ENCODE measurements at regions not wholly inside any gene's neighbourhood (a gene's known extent, or its start where the extent isn't known, plus 50 kb on each side); places are given as distances from the start of the nearest gene placed in this dataset.

GRCh38 chr14:51564460-51564859, 87.2 kb upstream of the FRMD6 start:
- POLR2A ChIA-PET, result no interaction called here
- BruUV-seq (replicated peaks), result no TSS peak
- H2AFZ ChIP-seq (ENCODE audit: low read length), result peak overlapping the region; percentile 44
- no peaks in the 10 kb centered on the region for H4K20me1 ChIP-seq (ENCODE audit: insufficient read depth, low read length)
- intact Hi-C loops (cut with micrococcal nuclease; ENCODE audit: unreplicated experiment) (no loop called here), in situ Hi-C loops (cut with HindIII; ENCODE audit: extremely low pct_ligation_motif_present, low pct_unique_long_range_greater_than_20kb) (no loop called here)
- ATAC-seq (no peak), FAIRE-seq (no peak), DNase-seq (ENCODE audit: low spot score) (no peak)
- H3K27me3 ChIP-seq (ENCODE audit: control insufficient read depth in 1 of 2, insufficient read depth in 2 of 2, low read length in 2 of 2), result no peaks in the 10 kb centered on the region; a peak in 1 of 5 replicates
- no peaks in the 10 kb centered on the region for H3K79me2 ChIP-seq (ENCODE audit: insufficient read depth, low read length)
- H3K4me3 ChIP-seq (replicated peaks in 1 of 3; ENCODE audit: insufficient read depth in 1 of 3, low read depth in 2 of 3, low read length in 3 of 3), result 0 out of 6 replicates have a peak overlapping the region, but pooled peaks of 1 of the 3 experiments have one; percentile 15
- no peaks in the 10 kb centered on the region for H3K36me3 ChIP-seq (replicated peaks in 1 of 2; ENCODE audit: control insufficient read depth in 1 of 2, insufficient read depth in 2 of 2, low read length in 2 of 2)
- CTCF ChIA-PET (ENCODE audit: low intra/inter-chr PET ratio, low total read pairs), result no interaction called here
- peaks cover 16% of the 10 kb centered on the region for H3K4me1 ChIP-seq (ENCODE audit: insufficient read depth, low read length)
- H3K9me3 ChIP-seq (ENCODE audit: low read length), result no peaks in the 10 kb centered on the region
- peak overlapping the region; percentile 17; the same call in 1 of the 2 replicates for H3K9ac ChIP-seq (ENCODE audit: insufficient read depth, low read depth, low read length)
- H3K27ac ChIP-seq (ENCODE audit: extremely low read length, insufficient read depth, low read length), result no peak overlapping the region
- H3K4me2 ChIP-seq (ENCODE audit: low read depth, low read length), result peak overlapping the region; percentile 50
- WGBS (ENCODE audit: low lambda C conversion rate), result 5% methylated on average over 5 of the region's 5 CpGs
- no peak for TF ChIP-seq RBFOX2 (IDR thresholded peaks at IDR 0.05; ENCODE audit: low read depth, low read length)
- no peak for TF ChIP-seq ZSCAN31 (CRISPR knock-in tag; IDR thresholded peaks at IDR 0.05; ENCODE audit: low read depth)
- no peak for TF ChIP-seq CENPT (CRISPR knock-in tag; IDR thresholded peaks at IDR 0.05; ENCODE audit: low read depth)
- no peak for TF ChIP-seq ZNF570 (CRISPR knock-in tag; IDR thresholded peaks at IDR 0.05; ENCODE audit: borderline replicate concordance)
- TF ChIP-seq GMEB2 (CRISPR knock-in tag; IDR thresholded peaks at IDR 0.05; ENCODE audit: low read depth), result no peak
- TF ChIP-seq ZBED4 (CRISPR knock-in tag; IDR thresholded peaks at IDR 0.05; ENCODE audit: borderline replicate concordance), result no peak
- TF ChIP-seq ESRRA (CRISPR knock-in tag; IDR thresholded peaks at IDR 0.05; ENCODE audit: low read depth), result no peak
- TF ChIP-seq ZNF292 (CRISPR knock-in tag; IDR thresholded peaks at IDR 0.05; ENCODE audit: borderline replicate concordance, low read depth), result no peak
- no peak for TF ChIP-seq ZFP62 (CRISPR knock-in tag; IDR thresholded peaks at IDR 0.05)
- TF ChIP-seq DRAP1 (CRISPR knock-in tag; IDR thresholded peaks at IDR 0.05), result no peak
- TF ChIP-seq NFYC (CRISPR knock-in tag; IDR thresholded peaks at IDR 0.05), result no peak
- TF ChIP-seq ARID5B (CRISPR knock-in tag; IDR thresholded peaks at IDR 0.05), result no peak
- TF ChIP-seq MED8 (CRISPR knock-in tag; IDR thresholded peaks at IDR 0.05; ENCODE audit: insufficient replicate concordance), result no peak
- no peak for TF ChIP-seq HOXA3 (CRISPR knock-in tag; IDR thresholded peaks at IDR 0.05)
- no peak for TF ChIP-seq MTF2 (CRISPR knock-in tag; IDR thresholded peaks at IDR 0.05; ENCODE audit: borderline replicate concordance)

Measured in HepG2 (cell line).